Mesothelial cell of epicardium (in vitro differentiated cells): ENCODE measurements at regions not wholly inside any gene's neighbourhood (a gene's known extent, or its start where the extent isn't known, plus 50 kb on each side); places are given as distances from the start of the nearest gene placed in this dataset.

ENCODE experiments used
- DNase-seq, 2 experiments: peaks; one replicate each; pipeline ENCODE4 v3.0.0; 2021; ENCODE audit warnings: low spot score in 2 of 2; ENCODE audit not compliant: unreplicated experiment in 2 of 2
- H3K27ac Mint-ChIP-seq: 2 replicates; pipeline ENCODE4 v1.8.0; 2021; ENCODE audit warnings: mixed read lengths
- H3K27me3 Mint-ChIP-seq: 2 replicates; pipeline ENCODE4 v1.8.0; 2021; ENCODE audit warnings: low read depth, mixed read lengths
- H3K36me3 Mint-ChIP-seq: 2 replicates; pipeline ENCODE4 v1.8.0; 2021; ENCODE audit warnings: mixed read lengths
- H3K4me1 Mint-ChIP-seq: 2 replicates; pipeline ENCODE4 v1.8.0; 2021; ENCODE audit warnings: mixed read lengths
- H3K4me3 Mint-ChIP-seq: 2 replicates; pipeline ENCODE4 v1.8.0; 2021; ENCODE audit warnings: mild to moderate bottlenecking, moderate library complexity, mixed read lengths
- H3K9me3 Mint-ChIP-seq: 2 replicates; pipeline ENCODE4 v1.8.0; 2021; ENCODE audit warnings: mixed read lengths
- CTCF ChIP-seq: fragments of 200-600 bp; sonication (generic); IDR thresholded peaks from one replicate; pipeline ENCODE4 v1.5.0; 2021; ENCODE audit warnings: antibody characterized with exemption; ENCODE audit not compliant: unreplicated experiment

- Mint-ChIP-seq H3K4me1 (peaks cover 4% of the 10 kb centered on the region), H3K9me3 (no peaks in the 10 kb centered on the region), H3K4me3 (no peak overlapping the region), H3K27ac (no peak overlapping the region), H3K36me3 (no peaks in the 10 kb centered on the region), H3K27me3 (peaks cover 37% of the 10 kb centered on the region)
- no peak for DNase-seq
- TF ChIP-seq CTCF, result no peak
Measured at GRCh38 chr7:33852838-33853237, 52.5 kb upstream of the BMPER start.

- Mint-ChIP-seq H3K27me3 (peaks cover 35% of the 10 kb centered on the region), H3K4me3 (no peak overlapping the region), H3K36me3 (no peaks in the 10 kb centered on the region), H3K4me1 (peaks cover 2% of the 10 kb centered on the region), H3K27ac (no peak overlapping the region), H3K9me3 (no peaks in the 10 kb centered on the region)
- no peak for DNase-seq
- no peak for TF ChIP-seq CTCF
Measured at GRCh38 chr7:33853361-33854062, 51.8 kb upstream of the BMPER start.

GRCh38 chr7:33854178-33854577, 51.2 kb upstream of the BMPER start:
- H3K9me3 Mint-ChIP-seq, result no peaks in the 10 kb centered on the region
- H3K4me1 Mint-ChIP-seq, result no peaks in the 10 kb centered on the region
- no peak overlapping the region for H3K4me3 Mint-ChIP-seq

GRCh38 chr7:33854801-33855350, 50.5 kb upstream of the BMPER start:
- Mint-ChIP-seq H3K27me3 (peaks cover 25% of the 10 kb centered on the region), H3K4me1 (no peaks in the 10 kb centered on the region), H3K9me3 (peaks cover 4% of the 10 kb centered on the region), H3K36me3 (no peaks in the 10 kb centered on the region), H3K4me3 (no peak overlapping the region), H3K27ac (no peak overlapping the region)
- no peak for DNase-seq
- no peak for TF ChIP-seq CTCF

More at GRCh38 chr7:33854178-33854577, 51.2 kb upstream of the BMPER start:
- Mint-ChIP-seq H3K27ac (no peak overlapping the region), H3K27me3 (peaks cover 30% of the 10 kb centered on the region), H3K36me3 (no peaks in the 10 kb centered on the region)
- DNase-seq, result no peak
- no peak for TF ChIP-seq CTCF
